ENCODE measurements at regions not wholly inside any gene's neighbourhood (a gene's known extent, or its start where the extent isn't known, plus 50 kb on each side); places are given as distances from the start of the nearest gene placed in this dataset.

DNA sequence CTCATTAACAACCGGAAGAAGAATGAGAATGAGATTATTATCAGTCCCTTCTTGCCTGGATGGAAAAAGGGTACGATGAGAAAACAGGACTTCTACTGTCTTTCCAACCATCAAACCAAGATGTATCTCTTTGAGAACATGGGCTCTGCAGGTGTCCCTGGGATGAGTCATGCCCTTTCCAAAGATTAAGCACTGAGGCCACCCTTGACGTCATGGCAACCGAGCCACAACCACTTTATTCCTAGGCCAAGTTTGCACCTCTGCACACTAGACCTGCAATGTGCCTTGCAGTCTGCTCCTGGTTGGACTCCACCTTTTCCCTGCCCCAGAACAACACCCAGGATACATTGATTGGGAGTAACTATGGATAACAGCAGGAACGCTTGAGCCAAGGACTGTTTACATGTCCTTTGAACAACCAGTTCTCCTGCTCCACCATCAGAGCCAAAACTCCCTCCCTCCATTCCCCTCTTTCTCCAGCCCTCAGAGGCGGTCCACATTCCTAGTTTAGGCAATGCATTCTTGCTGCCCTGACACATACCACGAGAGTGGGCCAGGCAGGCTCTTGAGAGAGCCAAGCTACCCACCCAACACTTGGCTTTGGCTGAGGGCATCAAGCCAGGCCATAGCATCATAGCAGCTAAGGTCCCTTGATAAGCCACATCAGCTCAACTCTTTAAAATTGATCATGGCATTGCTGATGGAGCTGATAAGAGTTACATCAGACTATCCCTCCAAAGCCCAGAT lies 310.7 kb downstream of the TNS1 start:
- no peak overlapping the region for H2AFZ ChIP-seq
- H3K9me2 ChIP-seq (ENCODE audit: insufficient read depth): no peaks in the 10 kb centered on the region
- H3K79me2 ChIP-seq (ENCODE audit: low read depth): no peaks in the 10 kb centered on the region
- H3K4me2 ChIP-seq: no peak overlapping the region
- DNase-seq: peak in 1 of 2 experiments; percentile 46
- H3K9me3 ChIP-seq (ENCODE audit: insufficient read depth, low read depth): no peaks in the 10 kb centered on the region; the same call in 1 of the 2 replicates
- ChIA-PET POLR2A (ENCODE audit: unreplicated experiment) (no interaction called here), CTCF (no interaction called here)
- no peak overlapping the region for H3K4me3 ChIP-seq
- no TSS peak for BruUV-seq (replicated peaks)
- 0 out of 2 replicates have a peak, but pooled peaks cover 5% of the 10 kb centered on the region for H3K4me1 ChIP-seq (replicated peaks; ENCODE audit: insufficient read depth)
- no peaks in the 10 kb centered on the region for H3K36me3 ChIP-seq (ENCODE audit: low read depth)
- no peaks in the 10 kb centered on the region for H4K20me1 ChIP-seq (ENCODE audit: insufficient read depth)
- TF ChIP-seq, protein P1, sequence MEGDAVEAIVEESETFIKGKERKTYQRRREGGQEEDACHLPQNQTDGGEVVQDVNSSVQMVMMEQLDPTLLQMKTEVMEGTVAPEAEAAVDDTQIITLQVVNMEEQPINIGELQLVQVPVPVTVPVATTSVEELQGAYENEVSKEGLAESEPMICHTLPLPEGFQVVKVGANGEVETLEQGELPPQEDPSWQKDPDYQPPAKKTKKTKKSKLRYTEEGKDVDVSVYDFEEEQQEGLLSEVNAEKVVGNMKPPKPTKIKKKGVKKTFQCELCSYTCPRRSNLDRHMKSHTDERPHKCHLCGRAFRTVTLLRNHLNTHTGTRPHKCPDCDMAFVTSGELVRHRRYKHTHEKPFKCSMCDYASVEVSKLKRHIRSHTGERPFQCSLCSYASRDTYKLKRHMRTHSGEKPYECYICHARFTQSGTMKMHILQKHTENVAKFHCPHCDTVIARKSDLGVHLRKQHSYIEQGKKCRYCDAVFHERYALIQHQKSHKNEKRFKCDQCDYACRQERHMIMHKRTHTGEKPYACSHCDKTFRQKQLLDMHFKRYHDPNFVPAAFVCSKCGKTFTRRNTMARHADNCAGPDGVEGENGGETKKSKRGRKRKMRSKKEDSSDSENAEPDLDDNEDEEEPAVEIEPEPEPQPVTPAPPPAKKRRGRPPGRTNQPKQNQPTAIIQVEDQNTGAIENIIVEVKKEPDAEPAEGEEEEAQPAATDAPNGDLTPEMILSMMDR (conservative IDR thresholded peaks at IDR 0.05): no peak
- no peak for TF ChIP-seq EZH2 (IDR thresholded peaks at IDR 0.05; ENCODE audit: low read depth)
- H3F3A ChIP-seq (ENCODE audit: insufficient read depth, low read depth): no peaks in the 10 kb centered on the region; the same call in 1 of the 2 replicates
- H3K27ac ChIP-seq: no peak overlapping the region
- H3K27me3 ChIP-seq (ENCODE audit: insufficient read depth, low read depth): no peaks in the 10 kb centered on the region
- intact Hi-C loops (cut with micrococcal nuclease; ENCODE audit: unreplicated experiment): no loop called here

DNA sequence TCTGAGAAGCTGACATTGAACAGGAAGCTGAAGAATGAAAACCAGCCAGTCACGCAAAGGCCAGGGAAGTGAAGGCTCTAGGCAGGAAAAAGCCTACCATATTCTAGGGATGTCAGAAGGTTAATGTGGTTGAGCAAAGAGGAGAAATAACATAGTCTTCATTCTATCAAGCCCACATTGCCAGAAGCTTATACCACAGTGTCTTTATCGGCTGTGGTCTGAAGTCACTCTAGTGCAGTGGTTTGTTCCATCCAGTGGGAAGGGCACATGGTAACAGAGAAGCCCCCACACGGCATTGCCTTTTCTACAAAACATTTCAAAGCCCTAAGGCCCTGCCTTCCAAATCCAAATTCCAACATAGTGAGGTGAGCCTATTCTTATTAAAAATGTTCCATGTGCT lies 311.3 kb downstream of the TNS1 start:
- BruUV-seq (replicated peaks): no TSS peak
- no peak overlapping the region for H3K27ac ChIP-seq
- H2AFZ ChIP-seq: no peak overlapping the region
- H3K79me2 ChIP-seq (ENCODE audit: low read depth): no peaks in the 10 kb centered on the region
- ChIA-PET CTCF (no interaction called here), POLR2A (ENCODE audit: unreplicated experiment) (no interaction called here)
- H3F3A ChIP-seq (ENCODE audit: insufficient read depth, low read depth): no peaks in the 10 kb centered on the region; the same call in 1 of the 2 replicates
- no peak overlapping the region for H3K4me3 ChIP-seq
- intact Hi-C loops (cut with micrococcal nuclease; ENCODE audit: unreplicated experiment): no loop called here
- no peaks in the 10 kb centered on the region for H3K9me2 ChIP-seq (ENCODE audit: insufficient read depth)
- H3K4me2 ChIP-seq: no peak overlapping the region
- no peaks in the 10 kb centered on the region for H3K27me3 ChIP-seq (ENCODE audit: insufficient read depth, low read depth)
- peak in 1 of 2 experiments; percentile 6 for DNase-seq
- no peaks in the 10 kb centered on the region for H3K36me3 ChIP-seq (ENCODE audit: low read depth)
- H3K4me1 ChIP-seq (replicated peaks; ENCODE audit: insufficient read depth): peaks cover 6% of the 10 kb centered on the region; the same call in 1 of the 2 replicates
- no peak for TF ChIP-seq EZH2 (IDR thresholded peaks at IDR 0.05; ENCODE audit: low read depth)
- TF ChIP-seq, protein P1 (conservative IDR thresholded peaks at IDR 0.05): no peak
- no peaks in the 10 kb centered on the region; the same call in 1 of the 2 replicates for H3K9me3 ChIP-seq (ENCODE audit: insufficient read depth, low read depth)
- H4K20me1 ChIP-seq (ENCODE audit: insufficient read depth): no peaks in the 10 kb centered on the region

DNA sequence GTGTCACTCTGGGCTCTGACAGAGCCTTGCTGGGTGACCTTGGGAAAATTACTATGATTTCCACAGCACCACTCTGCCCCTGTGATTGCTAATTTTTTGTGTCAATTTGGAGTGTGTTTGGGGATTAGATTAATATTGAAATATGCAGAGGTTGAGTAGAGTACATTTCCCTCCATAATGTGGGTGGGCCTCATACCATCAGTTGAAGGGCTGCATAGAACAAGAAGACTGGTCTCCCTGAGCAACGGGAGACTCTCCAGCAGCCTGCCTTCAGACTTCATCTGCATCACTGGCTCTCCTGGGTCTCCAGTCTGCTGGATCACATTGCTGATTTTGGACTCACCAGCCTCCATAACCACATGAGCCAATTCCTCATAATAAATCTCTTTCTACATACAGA lies 313.7 kb downstream of the TNS1 start:
- DNase-seq: no peak
- no peaks in the 10 kb centered on the region for H3K27me3 ChIP-seq (ENCODE audit: insufficient read depth, low read depth)
- no peaks in the 10 kb centered on the region for H4K20me1 ChIP-seq (ENCODE audit: insufficient read depth)
- H2AFZ ChIP-seq: no peak overlapping the region
- TF ChIP-seq EZH2 (IDR thresholded peaks at IDR 0.05; ENCODE audit: low read depth): no peak
- TF ChIP-seq, protein P1 (conservative IDR thresholded peaks at IDR 0.05): no peak
- no peak overlapping the region for H3K27ac ChIP-seq
- no peak overlapping the region for H3K4me2 ChIP-seq
- no peaks in the 10 kb centered on the region for H3K9me2 ChIP-seq (ENCODE audit: insufficient read depth)
- POLR2A ChIA-PET (ENCODE audit: unreplicated experiment): no interaction called here
- H3K4me3 ChIP-seq: no peak overlapping the region
- CTCF ChIA-PET: no interaction called here
- H3K36me3 ChIP-seq (ENCODE audit: low read depth): no peaks in the 10 kb centered on the region
- peaks cover 12% of the 10 kb centered on the region for H3F3A ChIP-seq (ENCODE audit: insufficient read depth, low read depth)
- H3K4me1 ChIP-seq (replicated peaks; ENCODE audit: insufficient read depth): peaks cover 24% of the 10 kb centered on the region
- no TSS peak for BruUV-seq (replicated peaks)
- no peaks in the 10 kb centered on the region; the same call in 1 of the 2 replicates for H3K9me3 ChIP-seq (ENCODE audit: insufficient read depth, low read depth)
- no peaks in the 10 kb centered on the region for H3K79me2 ChIP-seq (ENCODE audit: low read depth)
- intact Hi-C loops (cut with micrococcal nuclease; ENCODE audit: unreplicated experiment): no loop called here

All from PC-9 (cell line).